HEK293 (cell line): ENCODE measurements at regions not wholly inside any gene's neighbourhood (a gene's known extent, or its start where the extent isn't known, plus 50 kb on each side); places are given as distances from the start of the nearest gene placed in this dataset.
A peak's percentile ranks its signal among the peaks of the same experiment; 100 is the strongest.

Source experiments
- CTCF ChIA-PET: fragments of 350-600 bp; formaldehyde crosslinking; extraction: SDS; loops from one replicate; lab custom pipeline; 2021; ENCODE audit warnings: antibody characterized with exemption; lab: Yijun Ruan, JAX
- POLR2A ChIA-PET: fragments of 300-600 bp; formaldehyde crosslinking; extraction: SDS; loops from one replicate; lab custom pipeline; 2020; ENCODE audit warnings: antibody characterized with exemption, inconsistent platforms; lab: Yijun Ruan, JAX
- H3K27ac ChIP-seq: fragments of 200-500 bp; sonication (Bioruptor generic); 2 replicates; pipeline ENCODE4 v1.5.1; 2014; ENCODE audit warnings: low read depth, low read length, control low read depth, inconsistent platforms; ENCODE audit errors: extremely low read depth
- H3K36me3 ChIP-seq, 2 experiments: fragments of 200-500 bp in 1 of 2; sonication (Bioruptor generic) in 1 of 2; 1 replicate in 1 of 2; 2 replicates in 1 of 2; pipeline ENCODE4 v1.5.1; 2014 to 2017; ENCODE audit warnings: inconsistent platforms in 2 of 2, low read length in 2 of 2; ENCODE audit not compliant: control insufficient read depth in 2 of 2, insufficient read depth in 1 of 2
- H3K4me1 ChIP-seq: fragments of 200-500 bp; sonication (Bioruptor generic); 2 replicates; pipeline ENCODE4 v1.5.1; 2014; ENCODE audit warnings: mild to moderate bottlenecking, low read length, inconsistent platforms; ENCODE audit not compliant: control insufficient read depth, insufficient read depth
- H3K4me3 ChIP-seq: 2 replicates; pipeline ENCODE4 v1.5.1; 2011; ENCODE audit warnings: low read depth, mild to moderate bottlenecking, control low read depth, low read length, moderate library complexity
- H3K9me3 ChIP-seq: fragments of 200-500 bp; sonication (Bioruptor generic); 2 replicates; pipeline ENCODE4 v1.5.1; 2014; ENCODE audit warnings: low read depth, low read length, inconsistent platforms; ENCODE audit not compliant: control insufficient read depth, insufficient read depth
- HOXC10 ChIP-seq: sonication (generic); formaldehyde crosslinking; IDR thresholded peaks from 2 replicates; pipeline ENCODE4 v1.8.1; 2023; ENCODE audit warnings: mild to moderate bottlenecking, missing genetic modification reagents
- HOXD13 ChIP-seq: sonication (generic); formaldehyde crosslinking; IDR thresholded peaks from 2 replicates; pipeline ENCODE4 v1.8.0; 2022; ENCODE audit warnings: missing genetic modification reagents, borderline replicate concordance
- KLF10 ChIP-seq: fragments of 450-650 bp; IDR thresholded peaks from 2 replicates; pipeline ENCODE4 v1.5.1; 2018; ENCODE audit warnings: missing biosample characterization, mild to moderate bottlenecking, missing genetic modification characterization
- MYNN ChIP-seq: fragments of 450-650 bp; formaldehyde crosslinking; IDR thresholded peaks from 2 replicates; pipeline ENCODE4 v1.5.1; 2016; ENCODE audit warnings: missing biosample characterization, missing genetic modification characterization, borderline replicate concordance
- SP2 ChIP-seq: fragments of 450-650 bp; formaldehyde crosslinking; IDR thresholded peaks from 2 replicates; pipeline ENCODE4 v1.5.1; 2016; ENCODE audit warnings: missing biosample characterization, missing genetic modification characterization
- ZBTB44 ChIP-seq: fragments of 450-650 bp; IDR thresholded peaks from 2 replicates; pipeline ENCODE4 v1.5.1; 2018; ENCODE audit warnings: missing biosample characterization, mild to moderate bottlenecking, missing genetic modification characterization
- ZBTB48 ChIP-seq: fragments of 450-650 bp; formaldehyde crosslinking; IDR thresholded peaks from 2 replicates; pipeline ENCODE4 v1.5.1; 2016; ENCODE audit warnings: missing biosample characterization, missing genetic modification characterization
- ZFP37 ChIP-seq: fragments of 450-650 bp; formaldehyde crosslinking; IDR thresholded peaks from 2 replicates; pipeline ENCODE4 v1.5.1; 2016; ENCODE audit warnings: missing biosample characterization, missing genetic modification characterization
- ZNF114 ChIP-seq: fragments of 450-650 bp; formaldehyde crosslinking; IDR thresholded peaks from 2 replicates; pipeline ENCODE4 v1.5.0; 2017; ENCODE audit warnings: missing biosample characterization, missing genetic modification characterization
- ZNF16 ChIP-seq: fragments of 450-650 bp; formaldehyde crosslinking; IDR thresholded peaks from 2 replicates; pipeline ENCODE4 v1.5.1; 2016; ENCODE audit warnings: low read depth, missing biosample characterization, missing genetic modification characterization
- ZNF350 ChIP-seq: fragments of 450-650 bp; formaldehyde crosslinking; IDR thresholded peaks from 2 replicates; pipeline ENCODE4 v1.5.0; 2017; ENCODE audit warnings: missing biosample characterization, mild to moderate bottlenecking, missing genetic modification characterization
- ZNF366 ChIP-seq: fragments of 450-650 bp; formaldehyde crosslinking; conservative IDR thresholded peaks from 2 replicates; pipeline ENCODE4 v1.5.1; 2016; ENCODE audit warnings: missing biosample characterization, missing genetic modification characterization
- ZNF48 ChIP-seq: fragments of 450-650 bp; formaldehyde crosslinking; IDR thresholded peaks from 2 replicates; pipeline ENCODE4 v1.5.1; 2016; ENCODE audit warnings: missing biosample characterization, missing genetic modification characterization
- ZNF510 ChIP-seq: fragments of 450-650 bp; formaldehyde crosslinking; IDR thresholded peaks from 2 replicates; pipeline ENCODE4 v1.5.1; 2018; ENCODE audit warnings: mild to moderate bottlenecking, missing genetic modification characterization, missing biosample characterization; ENCODE audit not compliant: insufficient replicate concordance
- ZNF530 ChIP-seq: fragments of 450-650 bp; formaldehyde crosslinking; IDR thresholded peaks from 2 replicates; pipeline ENCODE4 v1.5.1; 2016; ENCODE audit warnings: low read depth, missing biosample characterization, missing genetic modification characterization
- ZNF585B ChIP-seq: fragments of 450-650 bp; formaldehyde crosslinking; IDR thresholded peaks from 2 replicates; pipeline ENCODE4 v1.5.1; 2016; ENCODE audit warnings: missing biosample characterization, missing genetic modification characterization
- ZNF626 ChIP-seq: fragments of 450-650 bp; sonication (Bioruptor Pico); formaldehyde crosslinking; IDR thresholded peaks from 2 replicates; pipeline ENCODE4 v1.5.1; 2018; ENCODE audit warnings: missing biosample characterization, missing genetic modification characterization, inconsistent platforms
- ZNF664 ChIP-seq: fragments of 450-650 bp; formaldehyde crosslinking; IDR thresholded peaks from 2 replicates; pipeline ENCODE4 v1.5.1; 2016; ENCODE audit warnings: missing biosample characterization, missing genetic modification characterization
- ZNF76 ChIP-seq: fragments of 450-650 bp; formaldehyde crosslinking; IDR thresholded peaks from 2 replicates; pipeline ENCODE4; 2016; ENCODE audit warnings: low read depth, missing biosample characterization, missing genetic modification characterization, borderline replicate concordance
- ZNF768 ChIP-seq: fragments of 450-650 bp; formaldehyde crosslinking; IDR thresholded peaks from 2 replicates; pipeline ENCODE4 v1.5.1; 2018; ENCODE audit warnings: missing biosample characterization, mild to moderate bottlenecking, missing genetic modification characterization

- peak; percentile 63 for TF ChIP-seq ZNF366 (tag by site-specific recombination)
- TF ChIP-seq ZNF76 (tag by site-specific recombination), result no peak
- TF ChIP-seq SP2 (tag by site-specific recombination), result no peak
- TF ChIP-seq ZFP37 (tag by site-specific recombination), result no peak
- Histone ChIP-seq H3K27ac (no peak overlapping the region), H3K36me3 (no peaks in the 10 kb centered on the region), H3K9me3 (no peaks in the 10 kb centered on the region), H3K4me1 (no peaks in the 10 kb centered on the region), H3K4me3 (no peak overlapping the region)
- ChIA-PET POLR2A (no interaction called here), CTCF (no interaction called here)
Measured at GRCh38 chr18:25946540-25946939, 143.9 kb downstream of the SS18 start.

GRCh38 chr18:25935356-25935755, 155.1 kb downstream of the SS18 start:
- POLR2A ChIA-PET, result no interaction called here
- CTCF ChIA-PET, result interaction anchor here (0.5 to 0.6 kb wide), 2 partner anchors 99 to 682 kb away, joined by 4 read pairs; no protein-coding TSS in a partner anchor
- Histone ChIP-seq H3K4me1 (no peaks in the 10 kb centered on the region), H3K36me3 (no peaks in the 10 kb centered on the region), H3K4me3 (no peak overlapping the region), H3K9me3 (no peaks in the 10 kb centered on the region), H3K27ac (no peak overlapping the region)
- TF ChIP-seq ZNF626 (tag by site-specific recombination) (no peak), ZNF768 (tag by site-specific recombination) (no peak), ZBTB48 (tag by site-specific recombination) (no peak), ZNF114 (tag by site-specific recombination) (no peak), ZBTB44 (tag by site-specific recombination) (no peak), ZNF664 (tag by site-specific recombination) (no peak), HOXC10 (CRISPR knock-in tag) (no peak), ZNF350 (tag by site-specific recombination) (no peak), HOXD13 (CRISPR knock-in tag) (no peak), ZFP37 (tag by site-specific recombination) (no peak), ZNF585B (tag by site-specific recombination) (no peak), ZNF530 (tag by site-specific recombination) (no peak)

GRCh38 chr18:25931126-25931525, 159.3 kb downstream of the SS18 start:
- Histone ChIP-seq H3K4me1 (no peaks in the 10 kb centered on the region), H3K4me3 (no peak overlapping the region), H3K27ac (no peak overlapping the region), H3K36me3 (no peaks in the 10 kb centered on the region), H3K9me3 (no peaks in the 10 kb centered on the region)
- ChIA-PET POLR2A (no interaction called here), CTCF (no interaction called here)
- TF ChIP-seq ZNF48 (no peak), ZNF16 (tag by site-specific recombination) (no peak), SP2 (tag by site-specific recombination) (no peak), MYNN (tag by site-specific recombination) (no peak), KLF10 (tag by site-specific recombination) (no peak), ZNF510 (no peak)
